GM23248 (cell line): ENCODE measurements at regions not wholly inside any gene's neighbourhood (a gene's known extent, or its start where the extent isn't known, plus 50 kb on each side); places are given as distances from the start of the nearest gene placed in this dataset.

Source experiments
- EZH2 ChIP-seq: fragments of 200-600 bp; sonication (generic); IDR thresholded peaks from 2 replicates; pipeline ENCODE4 v1.6.1; 2018; ENCODE audit warnings: antibody characterized with exemption, mild to moderate bottlenecking; ENCODE audit not compliant: insufficient read depth, poor library complexity, severe bottlenecking
- EZH2phosphoT487 ChIP-seq: fragments of 200-600 bp; sonication (generic); IDR thresholded peaks from 2 replicates; pipeline ENCODE4 v1.6.1; 2018; ENCODE audit warnings: antibody characterized with exemption, moderate library complexity, mild to moderate bottlenecking, low read depth; ENCODE audit not compliant: insufficient read depth

DNA sequence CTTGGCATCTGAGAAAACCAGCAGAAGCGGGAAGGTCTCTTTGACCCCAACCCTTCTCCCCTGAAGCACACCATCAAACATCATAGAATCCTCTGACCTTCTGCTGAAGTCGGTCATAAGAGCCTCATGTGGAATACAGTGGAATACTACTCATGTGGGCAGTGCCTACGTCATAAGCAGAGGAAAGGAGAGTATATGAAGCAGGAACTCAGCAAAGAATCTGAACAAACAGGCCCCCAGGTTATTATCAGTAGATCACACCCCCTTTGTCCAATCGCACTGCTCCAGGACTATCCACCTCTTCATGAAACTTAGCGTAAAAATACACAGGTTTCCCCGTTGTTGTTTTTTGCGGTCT lies 394.1 kb upstream of the PROK2 start:
- TF ChIP-seq EZH2: no peak
- no peak for TF ChIP-seq EZH2phosphoT487
